C1 segment of cervical spinal cord (tissue), 14 donors: ENCODE measurements at regions not wholly inside any gene's neighbourhood (a gene's known extent, or its start where the extent isn't known, plus 50 kb on each side); places are given as distances from the start of the nearest gene placed in this dataset.

ENCODE experiments used
- DNase-seq, 14 donors: peaks; one replicate each; lab custom pipeline; 2025; lab: John Stamatoyannopoulos, UW

- no peak for DNase-seq
These were observed 729.6 kb upstream of the PTBP2 start for GRCh38 chr1:95991787-95992520.

- DNase-seq = no peak
These were observed 726.9 kb upstream of the PTBP2 start for GRCh38 chr1:95994643-95995042.

GRCh38 chr1:96002201-96002600, 719.4 kb upstream of the PTBP2 start:
- DNase-seq = no peak

GRCh38 chr1:96002969-96003964, 718.3 kb upstream of the PTBP2 start:
- no peak for DNase-seq

- no peak for DNase-seq
These were observed 711.7 kb upstream of the PTBP2 start for GRCh38 chr1:96009831-96010434.

GRCh38 chr1:96011606-96012005, 710.0 kb upstream of the PTBP2 start:
- no peak for DNase-seq

GRCh38 chr1:96016219-96016618, 705.4 kb upstream of the PTBP2 start:
- DNase-seq = no peak

- DNase-seq = no peak
These were observed 701.2 kb upstream of the PTBP2 start for GRCh38 chr1:96020378-96020777.

GRCh38 chr1:96025062-96025461, 696.5 kb upstream of the PTBP2 start:
- no peak for DNase-seq

GRCh38 chr1:96028071-96028470, 693.5 kb upstream of the PTBP2 start:
- DNase-seq = no peak

GRCh38 chr1:96030312-96030711, 691.3 kb upstream of the PTBP2 start:
- no peak for DNase-seq

GRCh38 chr1:96034006-96034405, 687.6 kb upstream of the PTBP2 start:
- DNase-seq = no peak

- no peak for DNase-seq
These were observed 684.8 kb upstream of the PTBP2 start for GRCh38 chr1:96036763-96037162.

GRCh38 chr1:96038636-96039035, 682.9 kb upstream of the PTBP2 start:
- no peak for DNase-seq

- DNase-seq = no peak
These were observed 681.7 kb upstream of the PTBP2 start for GRCh38 chr1:96039910-96040309.

- no peak for DNase-seq
These were observed 680.1 kb upstream of the PTBP2 start for GRCh38 chr1:96041470-96041869.

GRCh38 chr1:96048572-96049212, 672.9 kb upstream of the PTBP2 start:
- DNase-seq = no peak

- DNase-seq = no peak
These were observed 671.7 kb upstream of the PTBP2 start for GRCh38 chr1:96049759-96050409.

GRCh38 chr1:96059276-96059675, 662.3 kb upstream of the PTBP2 start:
- DNase-seq = no peak

GRCh38 chr1:96059736-96060135, 661.8 kb upstream of the PTBP2 start:
- DNase-seq = no peak

GRCh38 chr1:96060621-96061020, 661.0 kb upstream of the PTBP2 start:
- DNase-seq = no peak
